ENCODE measurements at regions not wholly inside any gene's neighbourhood (a gene's known extent, or its start where the extent isn't known, plus 50 kb on each side); places are given as distances from the start of the nearest gene placed in this dataset.

- TF ChIP-seq EZH2phosphoT487 (IDR thresholded peaks at IDR 0.05; ENCODE audit: borderline replicate concordance): no peak
- TF ChIP-seq CTCF (IDR thresholded peaks at IDR 0.05 in 2 of 3, conservative IDR thresholded peaks at IDR 0.05 in 1 of 3; ENCODE audit: borderline replicate concordance in 1 of 3, insufficient read depth in 1 of 3, low read depth in 2 of 3, low read length in 2 of 3): no peak
- TF ChIP-seq POLR2A (IDR thresholded peaks at IDR 0.05; ENCODE audit: borderline replicate concordance, extremely low read depth, insufficient read depth, insufficient read length): no peak
- TF ChIP-seq POLR2AphosphoS5 (IDR thresholded peaks at IDR 0.05; ENCODE audit: low read depth, low read length): no peak
- TF ChIP-seq SP1 (IDR thresholded peaks at IDR 0.05; ENCODE audit: low read depth): no peak
- no peak for TF ChIP-seq ZNF274 (IDR thresholded peaks at IDR 0.05; ENCODE audit: low read depth, low read length)
- TF ChIP-seq MAX (IDR thresholded peaks at IDR 0.05): no peak
- TF ChIP-seq TCF7L2 (IDR thresholded peaks at IDR 0.05; ENCODE audit: borderline replicate concordance, extremely low read depth, insufficient read depth, insufficient read length): no peak
- TF ChIP-seq FOSL1 (IDR thresholded peaks at IDR 0.05; ENCODE audit: low read depth): no peak
Measured at GRCh38 chr12:115755725-115756085, 521.8 kb downstream of the MED13L start.

Data from HCT116 (cell line).